Heart left ventricle (tissue), 16 donors: ENCODE measurements at regions not wholly inside any gene's neighbourhood (a gene's known extent, or its start where the extent isn't known, plus 50 kb on each side); places are given as distances from the start of the nearest gene placed in this dataset.

Experiments used
- ATAC-seq, 4 donors: fragments of 200-7000 bp; cut with Tn5 transposase; one replicate each; pipeline ENCODE4 v1.9.1; 2020 to 2022; ENCODE audit warnings: moderate library complexity in 4 of 4, mild to moderate bottlenecking in 3 of 4, moderate number of reproducible peaks in 1 of 4
- DNase-seq, 5 donors: peaks; one replicate each; pipeline ENCODE4 v3.0.0-alpha.2; 2020
- H3K27ac ChIP-seq, 12 donors: fragments of 200-600 bp; sonication (generic) in 4 of 12; one replicate each; pipeline versions ENCODE4 v1.5.0 to v1.8.0; 2016 to 2022; ENCODE audit warnings: mild to moderate bottlenecking in 2 of 12
- H3K27me3 ChIP-seq, 9 donors: fragments of 200-600 bp; sonication (generic) in 2 of 9; one replicate each; pipeline versions ENCODE4 v1.5.1 to v1.8.0; 2016 to 2022; ENCODE audit warnings: mild to moderate bottlenecking in 3 of 9
- H3K36me3 ChIP-seq, 9 donors: fragments of 200-600 bp; sonication (generic) in 2 of 9; one replicate each; pipeline versions ENCODE4 v1.5.0 to v1.8.0; 2018 to 2022; ENCODE audit warnings: mild to moderate bottlenecking in 2 of 9
- H3K4me1 ChIP-seq, 12 donors: fragments of 200-600 bp; sonication (generic) in 4 of 12; one replicate each; pipeline versions ENCODE4 v1.5.0 to v1.8.0; 2016 to 2022; ENCODE audit warnings: mild to moderate bottlenecking in 3 of 12
- H3K4me3 ChIP-seq, 12 donors: fragments of 200-600 bp; sonication (generic) in 4 of 12; one replicate each; pipeline versions ENCODE4 v1.5.0 to v1.8.0; 2017 to 2022; ENCODE audit warnings: mild to moderate bottlenecking in 9 of 12, moderate library complexity in 4 of 12
- H3K9me3 ChIP-seq, 12 donors: fragments of 200-600 bp; sonication (generic) in 4 of 12; one replicate each; pipeline versions ENCODE4 v1.5.0 to v1.8.0; 2016 to 2022; ENCODE audit warnings: mild to moderate bottlenecking in 1 of 12
- CTCF ChIP-seq, 12 donors: fragments of 200-600 bp; sonication (generic) in 4 of 12; IDR thresholded peaks; one replicate each; pipeline versions ENCODE4 v1.5.0 to v1.8.0; 2018 to 2022; ENCODE audit warnings: antibody characterized with exemption in 12 of 12, mild to moderate bottlenecking in 5 of 12
- POLR2A ChIP-seq, 2 donors: fragments of 450-650 bp; IDR thresholded peaks; one replicate each; pipeline ENCODE4 v1.6.1; 2017; ENCODE audit warnings: antibody characterized with exemption in 2 of 2, mild to moderate bottlenecking in 2 of 2, moderate library complexity in 2 of 2
- WGBS, 4 donors: extraction: QIAGEN DNeasy Blood & Tissue Kit in 2 of 4; methylation state at CpG; one replicate each; pipeline versions ENCODE4 v1.1.5 to v1.1.7; 2013 to 2018; 5-methylcytosine and 5-hydroxymethylcytosine counted together
- intact Hi-C, 10 donors: fragments of 100-400 bp; cut with DNase I; formaldehyde crosslinking; loops; one replicate each; pipeline versions ENCODE4 v1.11.1 to v1.14.2; 2022
- donor health status: ischemic (EF 13 %, LVEDD 7.1; RV severe dilation, severe dysfunction).
- donor health status: healthy with polysubstance abuse.
- donor health status: DM: no; HTN: yes; CAD: no.
- donor health status: DM: no; HTN: no; CAD: no.
- donor health status: ischemic (EF 25% LVEDD 6.9; RV normal size, moderate dysfunction).
- donor health status: ischemic (EF 25% LVEDD 5.7; RV mildly dilated, moderate dysfunction).
- donor health status: healthy.
- donor health status: DM: yes; HTN: yes; CAD: no.
- donor health status: ischemic (EF 35%, LVEDD 5.7; RV mildly dilated, moderate dysfunction).
- donor health status: nonischemic (EF 11% LVEDD 7.7; RV severe dilation, severe dysfunction).
- donor health status: DM: yes; HTN: yes; CAD: no.
- donor health status: PGD.
- donor health status: ischemic (EF 29% LVEDD 5.4; RV normal size, mild dysfunction).
- donor health status: nonischemic (EF 23%, LVEDD 6.1; RV moderate dilation, normal function).

GRCh38 chr18:72273025-72273424, 271.1 kb downstream of the CBLN2 start:
- WGBS, 4 donors = 73 to 83% (median 80%) methylated on average over 2 of the region's 2 CpGs
- ATAC-seq (no peak), DNase-seq (no peak)
- intact Hi-C loops = no loop called here
- Histone ChIP-seq H3K36me3 (no peaks in the 10 kb centered on the region), H3K4me3 (no peak overlapping the region), H3K27me3 (no peaks in the 10 kb centered on the region), H3K4me1 (no peaks in the 10 kb centered on the region), H3K27ac (no peak overlapping the region), H3K9me3 (peaks cover 0 to 19% (median 4%) of the 10 kb centered on the region in 12 donors)
- TF ChIP-seq POLR2A (IDR thresholded peaks at IDR 0.05) (no peak), CTCF (IDR thresholded peaks at IDR 0.05) (no peak)

DNA sequence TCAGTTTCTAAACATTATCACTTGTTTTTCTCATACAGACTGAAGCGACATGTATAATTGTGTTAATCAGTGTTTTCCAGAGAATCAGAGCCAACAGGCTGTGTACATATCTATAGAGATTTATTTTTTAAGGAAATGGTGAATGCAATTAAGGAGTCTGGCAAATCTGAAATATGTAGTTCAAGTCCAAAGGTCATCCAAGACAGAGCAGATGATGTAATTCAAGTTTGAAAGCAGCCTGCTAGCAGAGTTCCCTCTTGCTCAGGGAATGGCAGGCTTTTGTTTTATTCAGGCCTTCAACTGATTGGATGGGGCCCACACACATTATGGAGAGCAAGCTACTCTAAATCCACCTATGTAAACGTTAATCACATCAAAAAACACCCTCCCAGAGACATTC, 282.6 kb downstream of the CBLN2 start:
- TF ChIP-seq POLR2A (IDR thresholded peaks at IDR 0.05) (no peak), CTCF (IDR thresholded peaks at IDR 0.05) (no peak)

GRCh38 chr18:72246076-72246475, 298.1 kb downstream of the CBLN2 start:
- 41 to 63% (median 53%) methylated on average over 4 of the region's 4 CpGs for WGBS, 4 donors
- no peak for TF ChIP-seq CTCF (IDR thresholded peaks at IDR 0.05)
- TF ChIP-seq POLR2A (IDR thresholded peaks at IDR 0.05) = no peak
- H3K27me3 ChIP-seq = no peaks in the 10 kb centered on the region
- H3K4me3 ChIP-seq = no peak overlapping the region
- intact Hi-C loops = no loop called here
- H3K36me3 ChIP-seq = no peaks in the 10 kb centered on the region
- no peaks in the 10 kb centered on the region for H3K9me3 ChIP-seq
- no peak overlapping the region for H3K27ac ChIP-seq
- ATAC-seq (no peak), DNase-seq (no peak)
- H3K4me1 ChIP-seq = no peaks in the 10 kb centered on the region

More for the DNA sequence above, 282.6 kb downstream of the CBLN2 start:
- DNase-seq = no peak
- WGBS, 4 donors = 29 to 41% (median 36%) methylated on average over 2 of the region's 2 CpGs
- ATAC-seq = no peak
- H3K36me3 ChIP-seq = no peaks in the 10 kb centered on the region
- no peaks in the 10 kb centered on the region for H3K9me3 ChIP-seq
- H3K27me3 ChIP-seq = no peaks in the 10 kb centered on the region
- H3K4me1 ChIP-seq = no peaks in the 10 kb centered on the region
- intact Hi-C loops = loop anchor here in 1 of 10 donors (10.0 kb wide), 1 partner anchor 63 kb away; no protein-coding TSS in a partner anchor
- no peak overlapping the region for H3K4me3 ChIP-seq
- no peak overlapping the region for H3K27ac ChIP-seq

GRCh38 chr18:72235422-72235821, 308.7 kb downstream of the CBLN2 start:
- no peaks in the 10 kb centered on the region for H3K27me3 ChIP-seq
- no peak overlapping the region for H3K27ac ChIP-seq
- no peaks in the 10 kb centered on the region for H3K4me1 ChIP-seq
- DNase-seq (no peak), ATAC-seq (no peak)
- intact Hi-C loops = no loop called here
- 67 to 77% (median 73%) methylated on average over 2 of the region's 2 CpGs for WGBS, 4 donors
- H3K9me3 ChIP-seq = peaks cover 0 to 5% (median 0%) of the 10 kb centered on the region in 12 donors
- H3K36me3 ChIP-seq = no peaks in the 10 kb centered on the region
- TF ChIP-seq CTCF (IDR thresholded peaks at IDR 0.05) = no peak
- no peak overlapping the region for H3K4me3 ChIP-seq
